HG02588 (cell line): ENCODE measurements at regions not wholly inside any gene's neighbourhood (a gene's known extent, or its start where the extent isn't known, plus 50 kb on each side); places are given as distances from the start of the nearest gene placed in this dataset.

Experiments
- ATAC-seq: cut with Tn5 transposase; IDR thresholded peaks from one replicate; pipeline ENCODE4 v1.9.1; 2021; ENCODE audit warnings: mild to moderate bottlenecking, moderate library complexity; ENCODE audit not compliant: unreplicated experiment

DNA sequence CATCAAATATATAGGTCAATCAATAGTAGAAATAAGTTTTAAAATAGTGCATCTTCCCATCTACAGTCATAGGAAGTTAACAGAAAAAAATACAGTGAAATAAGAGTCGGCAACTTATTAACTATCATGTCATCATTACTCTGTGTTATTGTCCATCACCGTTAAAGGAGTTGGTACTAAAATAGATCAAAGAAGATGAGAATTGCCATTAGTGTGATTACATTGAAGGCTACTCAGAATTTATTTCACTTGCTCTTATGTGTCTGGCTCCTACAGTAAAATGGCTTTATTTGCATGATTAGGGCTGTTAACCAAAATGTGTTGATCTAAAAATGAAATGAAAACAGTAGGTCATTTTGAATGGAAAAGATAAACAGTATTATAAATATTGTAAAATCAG, 162.5 kb upstream of the SLITRK1 start:
- ATAC-seq = no peak

DNA sequence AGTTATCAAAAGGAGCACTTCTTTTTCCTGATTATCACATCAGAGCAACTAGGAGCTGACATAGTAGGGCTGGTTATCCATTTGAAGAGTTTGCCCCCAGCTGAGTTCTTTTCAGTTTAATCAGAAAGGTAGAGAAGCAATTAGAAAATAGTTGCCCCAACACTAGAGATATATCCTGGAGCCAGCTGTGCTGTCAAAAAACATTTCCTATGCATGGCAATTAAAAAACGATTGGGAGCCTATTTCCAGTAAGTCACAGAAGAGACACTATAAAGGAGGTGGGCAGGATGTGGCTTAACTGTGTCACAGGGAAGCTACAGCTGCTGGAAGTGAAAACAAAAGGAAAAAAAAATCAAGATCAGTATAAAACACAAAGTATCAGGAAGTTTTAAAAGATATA, 155.7 kb upstream of the SLITRK1 start:
- ATAC-seq = no peak

DNA sequence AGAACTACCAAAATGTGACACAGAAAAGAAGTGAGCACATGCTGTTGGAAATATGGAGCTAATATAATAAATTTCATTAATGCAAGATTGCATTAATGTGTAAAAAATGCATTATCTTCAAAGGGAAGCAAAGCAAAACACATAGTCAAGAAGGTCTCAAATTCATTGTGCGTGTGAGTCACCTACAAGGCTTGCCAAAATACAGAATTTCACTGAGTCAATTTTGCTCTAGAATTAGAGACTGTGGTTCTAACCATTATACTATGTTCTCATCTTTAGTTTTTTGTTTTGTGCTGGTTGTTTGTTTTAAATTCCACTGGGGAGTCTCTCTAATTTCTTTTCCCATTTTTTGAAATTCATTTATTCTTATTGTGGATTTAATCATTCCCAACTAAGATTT, 149.8 kb upstream of the SLITRK1 start:
- ATAC-seq = no peak

DNA sequence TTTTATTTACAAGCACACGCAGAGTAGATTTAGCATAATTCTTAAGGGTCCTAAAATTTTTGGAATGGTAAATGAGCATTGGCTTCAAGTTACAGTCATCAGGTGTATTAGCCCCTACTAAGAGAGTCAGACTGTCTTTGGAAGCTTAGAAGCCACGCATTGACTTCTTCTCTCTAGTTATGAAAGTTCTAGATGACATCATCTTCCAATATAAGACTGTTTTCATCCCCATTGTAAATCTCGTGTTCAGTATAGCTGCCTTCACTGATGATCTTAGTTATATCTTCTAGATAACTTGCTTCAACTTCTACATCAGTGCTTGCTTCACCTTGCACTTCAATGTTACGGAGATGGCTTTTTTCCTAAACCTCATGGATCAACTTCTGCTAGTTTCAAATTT, 148.8 kb upstream of the SLITRK1 start:
- ATAC-seq = no peak

DNA sequence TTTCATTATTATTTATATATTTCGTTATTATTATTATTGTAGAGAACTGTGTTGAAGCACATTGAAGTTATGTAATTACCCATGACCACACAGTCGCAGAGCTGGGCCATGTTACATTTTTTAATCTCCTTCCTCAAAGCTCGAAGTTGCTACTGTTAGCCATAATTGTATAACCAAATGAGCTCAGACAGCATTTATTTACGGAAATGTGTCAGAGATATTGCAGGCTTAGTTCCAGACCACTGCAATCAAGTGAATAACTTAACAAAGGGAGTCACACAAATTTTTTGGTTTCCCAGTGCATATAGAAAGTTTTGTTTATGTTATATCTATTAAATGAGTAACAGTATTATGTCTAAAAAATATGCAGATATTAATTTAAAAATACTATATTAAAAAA, 147.1 kb upstream of the SLITRK1 start:
- ATAC-seq = no peak

DNA sequence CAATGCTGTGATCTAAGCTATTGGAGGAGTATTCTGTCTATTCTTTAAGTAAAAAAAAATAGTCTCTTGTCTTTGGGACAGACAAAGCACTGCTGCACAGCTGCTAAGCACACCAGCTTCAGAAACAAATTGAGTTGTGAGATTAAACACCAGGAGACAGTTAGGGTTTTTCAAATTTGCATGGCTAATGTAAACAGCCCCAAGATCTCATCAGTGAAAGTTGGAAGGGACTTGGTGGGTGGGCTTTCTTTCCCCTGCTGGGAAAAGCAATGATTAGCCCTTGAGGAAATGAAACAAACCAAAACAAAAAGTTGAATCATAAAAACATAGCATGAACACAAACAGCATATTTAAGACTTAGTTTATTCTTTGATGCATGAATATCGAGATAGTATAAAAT, 143.6 kb upstream of the SLITRK1 start:
- ATAC-seq = no peak

DNA sequence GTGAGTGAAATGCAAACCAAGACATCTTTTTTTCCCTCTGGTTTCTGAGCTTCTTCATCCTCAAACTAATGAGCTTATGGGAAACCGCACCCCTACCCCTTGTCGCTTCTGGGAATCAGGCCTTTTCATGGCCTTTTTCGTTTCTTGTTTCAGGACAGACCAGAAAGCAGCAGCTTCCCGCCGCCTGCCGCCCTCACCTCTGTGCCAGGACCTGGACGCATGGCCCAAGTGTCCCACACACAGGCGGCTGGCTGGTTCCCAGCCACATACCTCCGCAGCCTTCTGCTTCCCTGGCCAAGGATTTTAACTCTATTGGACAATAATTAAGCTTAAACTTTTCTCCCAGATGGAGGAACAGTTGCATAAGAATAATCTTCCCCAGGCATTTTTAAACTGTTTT, 114.1 kb upstream of the SLITRK1 start:
- ATAC-seq = no peak

DNA sequence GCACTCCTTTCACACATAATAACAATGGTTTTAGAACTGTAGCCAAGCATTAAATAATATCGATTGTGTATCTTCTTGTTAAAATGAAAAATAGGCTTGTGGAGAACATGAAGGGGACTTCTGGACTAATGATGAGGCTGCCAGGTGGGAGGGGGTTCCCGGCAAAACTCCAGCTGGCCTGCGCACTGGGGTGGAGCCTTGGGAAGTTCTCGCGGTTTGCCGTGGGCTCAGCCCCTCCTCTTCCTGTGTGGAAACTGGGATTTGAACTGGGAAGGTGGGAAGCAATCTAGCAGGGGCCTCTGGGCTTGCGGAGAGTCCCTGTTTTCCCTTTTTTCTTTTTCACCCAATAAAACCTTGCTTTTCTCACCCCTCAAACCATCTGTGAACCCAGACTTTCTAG, 113.7 kb upstream of the SLITRK1 start:
- ATAC-seq = no peak

DNA sequence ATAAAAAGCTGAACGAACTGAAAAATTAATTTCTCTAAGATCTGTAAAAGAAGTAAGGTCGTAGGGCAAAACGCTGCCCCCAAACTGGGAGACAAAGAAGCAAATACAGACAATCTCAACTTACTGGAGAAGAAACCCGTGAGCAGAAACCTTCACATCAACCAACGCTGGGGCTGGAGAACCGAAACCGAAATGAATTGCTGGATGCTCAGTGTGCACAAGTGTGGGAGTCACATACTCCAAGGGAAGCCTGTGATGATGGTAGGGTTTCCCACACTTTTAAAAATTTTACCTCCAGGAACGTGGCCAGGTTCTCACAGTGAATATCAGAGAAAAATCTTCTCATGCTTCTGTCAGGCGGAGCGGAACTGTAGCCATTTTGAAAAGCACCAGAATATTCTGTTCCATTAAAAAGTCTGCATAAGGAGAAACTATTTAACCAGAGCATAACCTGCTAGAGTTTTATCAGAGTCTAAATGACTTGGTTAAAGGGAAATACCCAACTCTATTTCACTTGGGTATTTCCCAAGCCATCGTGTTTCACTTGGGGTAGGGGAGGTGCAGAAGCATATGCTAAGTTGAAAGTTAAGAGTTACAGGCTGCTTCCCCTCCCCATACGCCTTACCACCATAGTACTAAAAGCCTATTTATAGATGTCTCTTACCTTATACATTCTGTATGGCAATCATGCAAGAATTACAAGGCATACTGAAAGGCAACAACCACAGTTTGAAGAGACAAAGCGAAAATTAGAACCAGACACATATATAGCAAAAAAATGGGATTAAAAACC, 110.5 kb upstream of the SLITRK1 start:
- ATAC-seq = no peak

DNA sequence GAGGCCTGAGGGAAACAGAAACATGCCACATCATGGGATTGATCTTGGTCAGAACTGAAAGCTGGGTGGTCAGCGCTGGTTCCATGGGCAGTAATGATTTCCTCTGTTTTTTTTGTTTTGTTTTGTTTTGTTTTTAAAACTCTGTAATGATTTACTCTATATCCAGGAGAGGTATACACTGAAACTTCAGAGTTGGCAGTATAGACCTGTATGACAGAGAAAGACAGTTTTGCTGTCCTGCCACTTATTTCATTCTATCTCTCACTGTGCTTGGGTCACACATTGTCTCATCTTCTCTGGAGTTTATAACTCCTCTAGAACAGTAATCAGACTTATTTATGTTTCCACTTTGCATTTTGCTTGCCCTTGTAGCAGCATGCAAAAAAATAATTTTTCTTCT, 105.1 kb upstream of the SLITRK1 start:
- ATAC-seq = no peak

DNA sequence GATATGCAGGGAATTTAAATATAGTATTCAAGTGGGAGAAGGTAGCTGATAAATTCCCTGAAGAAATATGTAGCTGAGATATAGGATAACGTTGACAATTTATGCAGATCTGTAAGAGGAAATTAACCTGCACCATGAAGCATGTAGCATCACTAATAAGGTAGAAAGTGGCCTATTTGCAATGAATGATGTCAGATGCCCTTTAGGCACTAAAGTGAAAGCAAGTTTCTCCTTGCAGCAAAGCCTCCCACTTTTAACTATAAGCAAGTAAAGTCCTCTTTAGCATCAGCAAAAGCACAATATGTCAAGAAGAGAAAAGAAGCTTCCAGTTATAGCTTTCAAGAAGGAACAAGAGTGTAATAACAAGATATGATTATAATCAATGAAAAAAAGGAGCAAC, 102.5 kb upstream of the SLITRK1 start:
- no peak for ATAC-seq

DNA sequence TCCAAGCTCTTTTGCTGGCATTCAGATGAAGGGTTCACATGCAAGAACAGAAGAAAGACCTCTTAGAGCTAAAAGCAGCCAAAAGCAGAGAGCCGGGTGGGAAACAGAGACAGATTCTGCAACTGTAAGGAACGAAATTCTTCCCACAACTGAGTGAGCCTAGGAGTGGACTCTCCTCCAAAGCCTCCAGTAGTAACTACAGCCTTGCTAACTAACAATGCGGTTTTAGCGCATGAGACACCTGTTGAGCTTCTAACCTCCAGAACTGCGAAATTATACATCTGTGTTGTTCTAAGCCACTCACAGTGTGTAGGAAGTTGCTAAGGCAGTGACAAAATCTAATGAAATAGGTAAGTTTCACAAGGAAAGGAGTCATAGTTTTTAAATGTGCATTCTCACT, 98.1 kb upstream of the SLITRK1 start:
- ATAC-seq = no peak

DNA sequence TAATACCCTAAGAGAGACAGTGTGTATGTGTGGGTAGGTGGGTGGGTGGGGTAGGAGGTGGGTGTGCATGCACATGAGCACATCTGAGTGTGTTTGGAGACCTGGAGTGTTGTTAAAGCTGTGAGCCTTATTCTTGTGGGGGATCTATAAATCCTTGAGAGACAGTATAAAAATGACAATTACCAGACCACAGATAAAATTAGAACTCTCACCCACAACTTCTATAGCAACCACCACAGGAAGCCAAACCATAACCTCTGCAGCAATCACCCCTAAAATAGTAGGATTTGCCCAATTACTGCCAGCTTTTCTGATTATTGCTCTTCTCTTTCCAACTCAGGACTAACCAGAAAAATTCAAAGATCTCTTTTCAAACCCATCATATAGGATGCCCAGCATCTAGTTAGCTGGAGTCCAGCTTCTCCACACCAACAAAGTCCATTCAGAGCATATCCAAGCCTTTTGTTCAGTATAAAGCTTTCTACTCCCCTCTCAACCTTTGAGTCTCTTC, 93.4 kb upstream of the SLITRK1 start:
- no peak for ATAC-seq

DNA sequence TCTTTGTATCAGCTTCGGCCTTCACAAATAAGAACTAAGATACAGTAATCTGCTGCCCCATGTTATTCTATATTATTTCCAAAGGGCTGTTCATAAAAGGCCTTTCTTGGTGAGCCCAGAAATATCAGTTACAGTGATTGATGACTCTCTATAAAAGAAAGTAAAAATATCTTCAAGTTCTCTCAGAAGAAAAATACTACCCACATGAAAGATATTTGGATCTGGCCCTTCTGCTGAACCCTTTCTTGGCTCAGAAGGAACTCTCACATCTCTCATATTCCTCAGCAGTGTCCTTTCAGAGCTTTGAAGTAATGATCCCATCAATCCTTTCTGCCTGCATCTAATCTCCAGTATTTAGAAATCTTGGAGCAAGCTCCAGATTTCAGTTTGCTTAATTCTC, 76.3 kb upstream of the SLITRK1 start:
- ATAC-seq = no peak

DNA sequence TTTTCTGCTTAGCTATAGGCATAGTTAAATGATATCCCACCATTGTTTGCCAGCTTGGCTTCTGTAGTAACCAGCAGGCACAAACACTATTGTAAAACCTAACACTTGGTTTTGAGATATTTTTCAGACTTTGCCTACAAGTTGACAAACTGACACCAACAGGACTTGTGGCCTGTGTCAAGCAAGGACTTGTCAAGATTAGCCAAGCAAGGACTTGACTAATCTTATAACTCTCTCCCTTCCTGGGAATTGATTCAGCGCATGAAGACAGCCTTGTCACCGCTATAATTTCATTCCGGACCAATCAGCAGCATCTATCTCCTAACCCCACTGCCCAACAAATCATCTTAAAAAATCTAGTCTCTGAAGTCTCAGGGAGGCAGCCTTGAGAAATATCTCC, 72.7 kb upstream of the SLITRK1 start:
- no peak for ATAC-seq

DNA sequence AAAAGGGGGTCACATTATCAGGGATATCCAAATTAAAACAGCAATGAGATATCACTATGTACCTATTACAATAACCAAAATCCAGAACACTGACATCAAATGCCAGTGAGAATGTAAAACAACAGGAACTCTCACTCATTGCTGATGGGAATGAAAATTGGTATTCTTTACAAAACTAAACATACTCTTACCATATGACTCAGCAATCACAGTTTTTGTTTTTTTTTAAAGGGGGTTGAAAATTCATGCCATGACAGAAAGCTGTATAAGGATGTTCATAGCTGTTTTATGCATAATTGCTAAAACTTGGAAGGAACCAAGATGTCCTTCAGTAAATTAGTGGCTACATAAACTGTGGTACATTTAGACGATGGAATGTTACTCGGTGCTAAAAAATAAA, 71.6 kb upstream of the SLITRK1 start:
- ATAC-seq = no peak

DNA sequence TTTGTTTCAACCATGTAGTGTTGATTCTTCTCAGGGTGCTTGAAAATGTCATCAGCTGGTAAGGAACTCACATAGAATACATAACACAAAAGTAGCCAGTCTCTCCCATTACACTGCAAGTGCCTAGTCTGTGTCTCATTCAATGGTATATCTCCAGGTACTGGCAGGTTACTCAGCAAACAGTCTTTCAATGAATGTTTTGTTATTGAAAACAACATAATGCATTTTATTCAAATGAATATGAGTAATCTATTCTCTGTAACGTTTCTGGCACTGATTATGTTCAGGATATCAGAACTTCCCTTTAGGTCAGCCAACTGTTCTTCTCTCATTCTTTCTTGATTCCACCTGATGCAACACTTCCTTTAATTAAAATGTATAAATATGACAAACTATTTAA, 68.0 kb upstream of the SLITRK1 start:
- no peak for ATAC-seq

DNA sequence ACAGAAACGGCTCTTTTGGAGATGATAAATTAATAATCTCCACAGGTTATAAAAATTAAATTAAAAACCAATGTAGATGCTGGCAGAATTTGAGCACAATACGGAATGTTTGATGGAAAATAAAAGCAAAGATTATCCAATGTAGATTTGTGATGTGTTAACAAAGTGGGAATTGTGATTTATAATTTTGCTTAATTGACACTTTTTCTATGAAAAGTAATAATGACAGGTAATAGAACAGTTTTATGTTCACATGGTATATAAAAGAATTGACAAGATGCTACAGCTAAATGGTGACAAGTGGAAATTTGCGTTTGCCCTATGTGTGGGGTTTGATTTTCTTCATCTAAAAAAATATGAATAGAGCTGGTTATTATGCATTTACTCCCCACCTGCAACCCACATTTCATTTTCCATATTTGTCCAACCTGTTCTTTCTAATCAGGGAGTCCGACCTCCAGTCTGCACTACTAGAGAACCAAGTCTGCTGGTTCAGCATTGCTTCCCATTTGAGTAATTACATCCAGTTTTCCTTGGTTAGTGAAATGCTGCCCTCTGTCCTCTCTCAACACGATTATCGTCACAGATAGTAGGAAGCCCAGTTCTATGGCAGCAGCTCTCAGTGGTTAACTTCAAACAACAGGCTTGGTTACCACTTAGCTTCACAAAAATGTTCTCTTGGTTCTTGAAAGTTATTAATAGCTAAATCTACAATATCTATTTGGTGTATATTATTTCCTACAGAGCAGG, 61.4 kb upstream of the SLITRK1 start:
- ATAC-seq = no peak

DNA sequence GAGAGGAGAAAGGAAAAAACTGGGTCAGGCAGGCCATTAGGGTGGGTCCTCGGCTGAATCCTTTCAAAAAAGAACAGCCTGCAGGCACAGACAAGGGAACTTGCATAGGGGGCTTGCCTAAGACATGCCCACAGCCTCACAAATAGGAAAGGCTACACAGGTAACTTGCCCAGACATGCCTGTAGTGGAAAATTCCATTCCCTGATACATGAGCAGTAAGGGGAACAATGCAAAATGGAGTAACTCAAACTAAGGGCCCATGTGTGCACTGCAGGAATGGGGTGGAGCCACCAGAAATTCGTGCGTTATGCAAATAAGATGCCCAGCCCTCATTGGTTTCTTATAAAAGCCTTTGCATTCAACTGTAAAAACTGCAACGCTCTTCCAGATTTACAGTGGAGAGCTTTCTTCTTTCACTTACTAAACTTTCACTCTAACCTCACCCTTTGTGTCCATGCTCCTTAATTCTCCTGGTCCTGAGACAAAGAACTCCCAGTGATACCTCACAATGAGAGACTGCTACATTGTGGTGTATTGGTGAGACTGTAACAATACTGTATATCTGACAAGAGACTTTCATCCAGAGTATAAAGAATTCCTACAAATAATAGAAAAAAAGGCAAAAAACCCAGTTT, 59.5 kb upstream of the SLITRK1 start:
- no peak for ATAC-seq

DNA sequence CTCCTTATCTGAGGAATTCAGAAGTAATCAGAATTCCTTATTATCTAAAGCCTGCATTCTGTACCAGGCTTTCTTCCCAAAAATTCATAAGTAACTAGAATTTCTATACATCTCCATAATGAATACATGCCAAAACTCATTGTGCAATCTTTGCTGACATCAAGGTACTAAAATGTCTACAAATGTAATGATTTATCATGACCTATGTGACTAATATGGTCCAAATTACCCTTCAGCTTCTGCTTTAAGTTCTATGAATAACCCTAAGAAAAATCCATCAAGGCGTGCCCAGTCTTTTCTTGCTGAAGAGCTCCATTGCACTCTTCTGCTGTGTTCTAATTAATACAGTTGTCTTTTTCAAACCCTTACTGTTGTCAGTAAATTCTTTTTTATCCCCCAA, 58.5 kb upstream of the SLITRK1 start:
- ATAC-seq = no peak

DNA sequence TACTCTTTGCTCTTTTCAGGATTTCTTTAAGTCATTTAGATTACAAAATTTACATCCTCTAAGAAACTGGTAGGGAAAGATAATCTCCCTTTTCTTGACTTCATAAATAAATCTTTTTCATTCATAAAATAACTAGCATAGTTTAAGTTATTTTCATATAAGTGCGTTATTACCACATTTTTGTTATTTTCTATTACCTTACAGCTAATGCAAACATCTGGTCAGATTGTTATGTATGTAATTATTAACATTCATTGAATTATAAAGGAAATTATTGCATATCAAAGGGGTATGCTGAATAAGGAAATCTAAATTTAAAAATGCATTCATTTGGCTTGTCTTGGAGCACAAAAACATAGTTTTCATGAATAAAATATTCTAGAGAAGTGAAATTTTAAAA, 55.3 kb upstream of the SLITRK1 start:
- ATAC-seq = no peak

DNA sequence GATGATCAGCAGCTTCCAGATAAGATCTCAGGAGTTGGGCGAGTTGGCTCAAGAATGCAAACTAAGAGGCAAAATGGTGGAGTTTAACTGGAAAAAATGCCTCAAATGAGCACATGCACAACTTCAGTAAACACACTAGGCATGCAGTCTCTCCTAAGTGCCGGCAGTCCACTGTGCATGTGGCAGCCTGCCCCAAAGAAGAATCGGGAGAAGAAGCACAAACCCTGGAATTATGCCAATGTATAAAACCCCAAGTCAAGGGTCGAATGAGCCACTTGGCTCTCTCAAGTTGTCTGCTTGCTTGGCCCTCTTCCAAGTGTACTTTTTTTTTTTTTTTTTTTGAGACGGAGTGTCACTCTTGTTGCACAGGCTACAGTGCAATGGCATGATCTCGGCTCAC, 53.3 kb upstream of the SLITRK1 start:
- ATAC-seq = no peak
